GM12878 (cell line): ENCODE measurements at regions not wholly inside any gene's neighbourhood (a gene's known extent, or its start where the extent isn't known, plus 50 kb on each side); places are given as distances from the start of the nearest gene placed in this dataset.

Experiments
- ATAC-seq: fragments of 200-7000 bp; cut with Tn5 transposase; 3 replicates; pipeline ENCODE4 v1.9.1; 2020; ENCODE audit warnings: mild to moderate bottlenecking, moderate library complexity
- BruUV-seq: library from RNA; stranded (reverse); fragments of 400-500 nt; replicated peaks from 2 replicates; lab custom pipeline; 2021; lab: Mats Ljungman, UMichigan
- CTCF ChIA-PET: fragments of 300-600 bp; sonication (Branson Sonifier 250); formaldehyde crosslinking; extraction: SDS; loops from one replicate; lab custom pipeline; 2021; ENCODE audit warnings: inconsistent platforms; lab: Yijun Ruan, JAX
- POLR2A ChIA-PET: fragments of 350-600 bp; formaldehyde crosslinking; extraction: SDS; loops from one replicate; lab custom pipeline; 2021; ENCODE audit warnings: inconsistent platforms; lab: Charles Lee
- RAD21 ChIA-PET: fragments of 300-600 bp; sonication (Branson Sonifier 250); formaldehyde crosslinking; loops from one replicate; lab custom pipeline; 2023; ENCODE audit warnings: antibody characterized with exemption; ENCODE audit not compliant: unreplicated experiment; lab: Charles Lee
- SMC1A ChIA-PET: fragments of 300-600 bp; sonication (Branson Sonifier 250); formaldehyde crosslinking; loops from one replicate; lab custom pipeline; 2023; ENCODE audit not compliant: unreplicated experiment, uncharacterized antibody; lab: Charles Lee
- DNase-seq: peaks from one replicate; pipeline ENCODE4 v3.0.0-alpha.2; 2011; ENCODE audit warnings: low read depth, low spot score
- FAIRE-seq: peaks from 3 replicates; lab custom pipeline; 2011; peaks lifted over from hg19 to GRCh38; lab: Jason Lieb, UNC
- H2AFZ ChIP-seq: 2 replicates; pipeline ENCODE4 v1.6.0; 2011; ENCODE audit warnings: low read depth, low read length, control low read depth; ENCODE audit not compliant: control insufficient read depth
- H3K27ac ChIP-seq: 2 replicates; pipeline ENCODE4 v1.5.1; 2011; ENCODE audit warnings: control low read depth; ENCODE audit not compliant: control insufficient read depth, insufficient read depth
- H3K27me3 ChIP-seq, 2 experiments: replicated peaks in 1 of 2; 2 replicates each; pipeline versions ENCODE4 v1.6.0 to v1.6.1; 2011; ENCODE audit warnings: low read length in 1 of 2; ENCODE audit not compliant: control insufficient read depth in 2 of 2, insufficient read depth in 2 of 2
- H3K36me3 ChIP-seq, 2 experiments: 2 replicates each; pipeline ENCODE4 v1.5.1; 2011; ENCODE audit warnings: low read length in 1 of 2; ENCODE audit not compliant: control insufficient read depth in 2 of 2, insufficient read depth in 2 of 2
- H3K4me1 ChIP-seq: 2 replicates; pipeline ENCODE4 v1.6.1; 2011; ENCODE audit warnings: mild to moderate bottlenecking, low read length, moderate library complexity, mixed read lengths; ENCODE audit not compliant: control insufficient read depth, insufficient read depth
- H3K4me2 ChIP-seq: 2 replicates; pipeline ENCODE4 v1.6.0; 2011; ENCODE audit warnings: control low read depth; ENCODE audit not compliant: control insufficient read depth, insufficient read depth
- H3K4me3 ChIP-seq: fragments of 200-600 bp; sonication (generic); 2 replicates; pipeline ENCODE4 v1.5.1; 2016
- H3K79me2 ChIP-seq: 2 replicates; pipeline ENCODE4 v1.6.0; 2011; ENCODE audit warnings: low read length; ENCODE audit not compliant: control insufficient read depth, insufficient read depth
- H3K9ac ChIP-seq: 2 replicates; pipeline ENCODE4 v1.8.0; 2011; ENCODE audit warnings: low read length, control low read depth, mixed read lengths; ENCODE audit not compliant: control insufficient read depth, insufficient read depth
- H3K9me3 ChIP-seq: replicated peaks from 3 replicates; pipeline ENCODE4 v1.5.1; 2011; ENCODE audit warnings: mild to moderate bottlenecking, low read length; ENCODE audit not compliant: control insufficient read depth, insufficient read depth
- H4K20me1 ChIP-seq: 2 replicates; pipeline ENCODE4 v1.6.0; 2011; ENCODE audit not compliant: control insufficient read depth, insufficient read depth
- BCL11A ChIP-seq: IDR thresholded peaks from 2 replicates; pipeline ENCODE4 v1.6.1; 2011; ENCODE audit warnings: low read depth, low read length
- CREB1 ChIP-seq: IDR thresholded peaks from 2 replicates; pipeline ENCODE4 v1.6.1; 2012; ENCODE audit warnings: low read depth, mild to moderate bottlenecking, inconsistent platforms
- ESRRA ChIP-seq: IDR thresholded peaks from 2 replicates; pipeline ENCODE4 v1.6.1; 2012; ENCODE audit warnings: mild to moderate bottlenecking, low read length, improper control_type of control experiment
- IKZF2 ChIP-seq, 2 experiments: fragments of 450-650 bp; IDR thresholded peaks; 2 replicates each; pipeline ENCODE4 v1.6.1; 2017; ENCODE audit warnings: mild to moderate bottlenecking in 2 of 2, moderate library complexity in 2 of 2
- KDM1A ChIP-seq: fragments of 200-600 bp; sonication (generic); IDR thresholded peaks from 2 replicates; pipeline ENCODE4 v1.6.1; 2016; ENCODE audit warnings: borderline replicate concordance
- NBN ChIP-seq: fragments of 450-650 bp; IDR thresholded peaks from 2 replicates; pipeline ENCODE4 v1.6.1; 2016
- NR2C1 ChIP-seq: fragments of 450-650 bp; IDR thresholded peaks from 2 replicates; pipeline ENCODE4 v1.6.1; 2017; ENCODE audit warnings: antibody characterized with exemption, mild to moderate bottlenecking, moderate library complexity
- NRF1 ChIP-seq: conservative IDR thresholded peaks from 2 replicates; pipeline ENCODE4 v1.6.1; 2011; ENCODE audit warnings: mild to moderate bottlenecking, low read depth, low read length, improper control_type of control experiment
- POLR2AphosphoS2 ChIP-seq: IDR thresholded peaks from 2 replicates; pipeline ENCODE4 v1.6.1; 2011; ENCODE audit warnings: low read depth, mild to moderate bottlenecking, low read length, improper control_type of control experiment, moderate library complexity
- RELA ChIP-seq: fragments of 450-650 bp; IDR thresholded peaks from 2 replicates; pipeline ENCODE4 v1.8.0; 2014; ENCODE audit warnings: borderline replicate concordance; ENCODE audit not compliant: partially characterized antibody
- SREBF2 ChIP-seq: IDR thresholded peaks from 2 replicates; pipeline ENCODE4 v1.6.1; 2012; ENCODE audit warnings: mild to moderate bottlenecking, low read length
- SRF ChIP-seq, 2 experiments: IDR thresholded peaks; 2 replicates each; pipeline ENCODE4 v1.6.1; 2011; ENCODE audit warnings: low read depth in 2 of 2, low read length in 2 of 2, mild to moderate bottlenecking in 1 of 2, moderate library complexity in 1 of 2
- SUZ12 ChIP-seq: fragments of 200-600 bp; sonication (generic); IDR thresholded peaks from one replicate; pipeline ENCODE4 v1.6.1; 2018; ENCODE audit warnings: antibody characterized with exemption, mild to moderate bottlenecking; ENCODE audit not compliant: unreplicated experiment
- TCF12 ChIP-seq: IDR thresholded peaks from 2 replicates; pipeline ENCODE4 v1.6.1; 2011; ENCODE audit warnings: low read depth, mild to moderate bottlenecking, low read length
- WRNIP1 ChIP-seq: IDR thresholded peaks from 2 replicates; pipeline ENCODE4 v1.6.1; 2011; ENCODE audit warnings: low read depth, low read length, improper control_type of control experiment, borderline replicate concordance
- ZNF207 ChIP-seq: fragments of 450-650 bp; IDR thresholded peaks from 2 replicates; pipeline ENCODE4 v1.6.1; 2014; ENCODE audit warnings: antibody characterized with exemption, mild to moderate bottlenecking, borderline replicate concordance
- WGBS: methylation state at CpG from one replicate; pipeline ENCODE4 v1.1.6; 2016; ENCODE audit warnings: low lambda C conversion rate; ENCODE audit not compliant: insufficient replicate concordance, insufficient coverage; ENCODE audit errors: missing lambda C conversion rate; 5-methylcytosine and 5-hydroxymethylcytosine counted together
- in situ Hi-C: fragments of 300-500 bp; cut with MboI; formaldehyde crosslinking; loops from 9 replicates; pipeline ENCODE4 v1.14.3; 2018; ENCODE audit warnings: mixed read lengths
- intact Hi-C: fragments of 100-400 bp; cut with micrococcal nuclease; formaldehyde crosslinking; loops from one replicate; pipeline ENCODE4 v1.14.2; 2022; ENCODE audit not compliant: unreplicated experiment
- TF ChIP-seq, protein P1 (sequence below): IDR thresholded peaks from 2 replicates; pipeline ENCODE4 v1.6.1; 2012; ENCODE audit warnings: low read depth, low read length, improper control_type of control experiment

GRCh38 chr10:128907155-128907941 lies 559.7 kb upstream of the MGMT start:
- no peaks in the 10 kb centered on the region for H3K79me2 ChIP-seq
- H3K4me2 ChIP-seq, result no peak overlapping the region
- no peak for TF ChIP-seq RELA
- no peak for TF ChIP-seq POLR2AphosphoS2
- no peak for TF ChIP-seq ZNF207
- no peak for TF ChIP-seq SRF (IDR thresholded peaks at IDR 0.05; ENCODE audit: low read depth in 2 of 2, low read length in 2 of 2)
- no peak for TF ChIP-seq SUZ12
- TF ChIP-seq CREB1, result no peak
- TF ChIP-seq KDM1A, result no peak
- no peak for TF ChIP-seq NR2C1
- no peak for TF ChIP-seq SREBF2
- no peak for TF ChIP-seq NBN
- no peak for TF ChIP-seq BCL11A
- TF ChIP-seq NRF1, result no peak
- no peak for TF ChIP-seq WRNIP1
- TF ChIP-seq IKZF2 (IDR thresholded peaks at IDR 0.05), result no peak
- TF ChIP-seq ESRRA, result no peak
- TF ChIP-seq TCF12, result no peak
- TF ChIP-seq, protein P1, sequence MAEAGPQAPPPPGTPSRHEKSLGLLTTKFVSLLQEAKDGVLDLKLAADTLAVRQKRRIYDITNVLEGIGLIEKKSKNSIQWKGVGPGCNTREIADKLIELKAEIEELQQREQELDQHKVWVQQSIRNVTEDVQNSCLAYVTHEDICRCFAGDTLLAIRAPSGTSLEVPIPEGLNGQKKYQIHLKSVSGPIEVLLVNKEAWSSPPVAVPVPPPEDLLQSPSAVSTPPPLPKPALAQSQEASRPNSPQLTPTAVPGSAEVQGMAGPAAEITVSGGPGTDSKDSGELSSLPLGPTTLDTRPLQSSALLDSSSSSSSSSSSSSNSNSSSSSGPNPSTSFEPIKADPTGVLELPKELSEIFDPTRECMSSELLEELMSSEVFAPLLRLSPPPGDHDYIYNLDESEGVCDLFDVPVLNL, result no peak
- no peaks in the 10 kb centered on the region for H3K4me1 ChIP-seq
- DNase-seq (no peak), ATAC-seq (no peak), FAIRE-seq (no peak)
- H3K27ac ChIP-seq, result no peak overlapping the region
- intact Hi-C loops (no loop called here), in situ Hi-C loops (no loop called here)
- no peaks in the 10 kb centered on the region; the same call in 2 of the 3 replicates for H3K9me3 ChIP-seq
- CTCF ChIA-PET, result no interaction called here
- no TSS peak for BruUV-seq
- no peaks in the 10 kb centered on the region for H3K36me3 ChIP-seq
- SMC1A ChIA-PET, result no interaction called here
- WGBS, result 54% methylated on average over 20 of the region's 20 CpGs
- no peak overlapping the region for H3K9ac ChIP-seq
- no peak overlapping the region for H3K4me3 ChIP-seq
- H3K27me3 ChIP-seq, result no peaks in the 10 kb centered on the region
- H2AFZ ChIP-seq, result no peak overlapping the region
- POLR2A ChIA-PET, result no interaction called here
- no peaks in the 10 kb centered on the region for H4K20me1 ChIP-seq
- RAD21 ChIA-PET, result no interaction called here
